SK-N-MC (cell line): ENCODE measurements at regions not wholly inside any gene's neighbourhood (a gene's known extent, or its start where the extent isn't known, plus 50 kb on each side); places are given as distances from the start of the nearest gene placed in this dataset.

ENCODE experiments used
- EZH2 ChIP-seq: fragments of 200-600 bp; sonication (generic); IDR thresholded peaks from one replicate; pipeline ENCODE4 v1.6.1; 2017; ENCODE audit warnings: antibody characterized with exemption
- POLR2AphosphoS5 ChIP-seq: IDR thresholded peaks from 2 replicates; pipeline ENCODE4 v1.6.1; 2012; ENCODE audit warnings: mild to moderate bottlenecking, low read depth, low read length, borderline replicate concordance

- no peak for TF ChIP-seq EZH2
- no peak for TF ChIP-seq POLR2AphosphoS5
Measured at GRCh38 chr11:80929031-80929805, 1488.4 kb upstream of the TENM4 start.
